Gastroesophageal sphincter (tissue), 3 donors: ENCODE measurements at regions not wholly inside any gene's neighbourhood (a gene's known extent, or its start where the extent isn't known, plus 50 kb on each side); places are given as distances from the start of the nearest gene placed in this dataset.

Experiments used
- CTCF ChIP-seq, 4 experiments: fragments of 200-600 bp in 2 of 4; fragments of 450-650 bp in 2 of 4; sonication (generic) in 1 of 4; IDR thresholded peaks; one replicate each; pipeline ENCODE4 v1.5.1; 2017 to 2019; ENCODE audit warnings: antibody characterized with exemption in 4 of 4, mild to moderate bottlenecking in 2 of 4, moderate library complexity in 2 of 4
- EP300 ChIP-seq: sonication (generic); formaldehyde crosslinking; IDR thresholded peaks from one replicate; pipeline ENCODE4 v1.6.1; 2017; ENCODE audit warnings: antibody characterized with exemption, mild to moderate bottlenecking
- POLR2AphosphoS5 ChIP-seq: sonication (generic); formaldehyde crosslinking; IDR thresholded peaks from one replicate; pipeline ENCODE4 v1.6.1; 2017; ENCODE audit warnings: antibody characterized with exemption

GRCh38 chr2:84201158-84201557 lies 257.9 kb downstream of the SUCLG1 start:
- TF ChIP-seq CTCF (IDR thresholded peaks at IDR 0.05) (no peak), POLR2AphosphoS5 (no peak), EP300 (no peak)
